ENCODE measurements at regions not wholly inside any gene's neighbourhood (a gene's known extent, or its start where the extent isn't known, plus 50 kb on each side); places are given as distances from the start of the nearest gene placed in this dataset.
"Not testable (repeated sequence)": the region's sequence is repeated elsewhere in the genome, so short reads cannot be mapped to it uniquely, and the experiment has no call there.

GRCh38 chr9:32881948-32882347, 98.6 kb downstream of the TMEM215 start:
- H3K4me3 ChIP-seq = no peak overlapping the region
- H3K27me3 ChIP-seq (replicated peaks in 1 of 7) = no peaks in the 10 kb centered on the region
- WGBS, 5 donors = 90 to 93% (median 91%) methylated on average over 10 of the region's 10 CpGs
- no peaks in the 10 kb centered on the region for H3K9me3 ChIP-seq
- no peaks in the 10 kb centered on the region for H3K4me1 ChIP-seq
- intact Hi-C loops (cut with DNase I; ENCODE audit: low total_unique reads) = no loop called here
- DNase-seq = no peak
- no peak for TF ChIP-seq POLR2A (IDR thresholded peaks at IDR 0.05)
- no peak for TF ChIP-seq POLR2AphosphoS5 (IDR thresholded peaks at IDR 0.05)
- no peak for TF ChIP-seq CTCF (IDR thresholded peaks at IDR 0.05 in 8 of 11, conservative IDR thresholded peaks at IDR 0.05 in 3 of 11)
- no peak overlapping the region for H3K27ac ChIP-seq
- no peaks in the 10 kb centered on the region for H3K36me3 ChIP-seq

GRCh38 chr9:32882705-32883104, 99.4 kb downstream of the TMEM215 start:
- DNase-seq = no peak
- WGBS, 5 donors = 12 to 70% (median 14%) methylated on average over 3 of the region's 3 CpGs
- Histone ChIP-seq H3K27ac (no peak overlapping the region), H3K36me3 (no peaks in the 10 kb centered on the region), H3K4me3 (no peak overlapping the region), H3K27me3 (replicated peaks in 1 of 7) (no peaks in the 10 kb centered on the region), H3K9me3 (no peaks in the 10 kb centered on the region), H3K4me1 (no peaks in the 10 kb centered on the region)
- intact Hi-C loops (cut with DNase I; ENCODE audit: low total_unique reads) = no loop called here
- no peak for TF ChIP-seq POLR2AphosphoS5 (IDR thresholded peaks at IDR 0.05)
- no peak for TF ChIP-seq CTCF (IDR thresholded peaks at IDR 0.05 in 8 of 11, conservative IDR thresholded peaks at IDR 0.05 in 3 of 11)
- no peak for TF ChIP-seq POLR2A (IDR thresholded peaks at IDR 0.05)

DNA sequence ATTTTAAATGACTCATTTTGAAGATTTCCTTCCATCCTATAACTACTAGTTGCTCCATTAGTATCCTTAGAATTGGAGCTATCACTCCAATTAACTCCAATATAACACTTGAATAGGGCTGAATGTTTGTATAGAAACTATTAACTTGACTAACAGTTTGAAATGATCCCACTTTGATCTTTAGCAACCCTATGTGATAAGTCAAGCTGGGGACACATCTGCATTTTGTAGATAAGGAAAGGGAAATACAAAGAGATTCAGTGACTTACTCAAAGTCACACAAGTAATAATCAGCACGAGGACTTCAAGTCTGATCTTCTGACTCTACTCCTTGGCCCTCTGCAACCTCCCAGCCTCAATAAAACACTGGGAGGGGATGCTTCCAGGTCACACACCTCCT, 101.1 kb downstream of the TMEM215 start:
- Histone ChIP-seq H3K27me3 (replicated peaks in 1 of 7) (no peaks in the 10 kb centered on the region), H3K4me1 (no peaks in the 10 kb centered on the region), H3K4me3 (no peak overlapping the region), H3K36me3 (no peaks in the 10 kb centered on the region), H3K27ac (no peak overlapping the region), H3K9me3 (no peaks in the 10 kb centered on the region)
- TF ChIP-seq POLR2AphosphoS5 (IDR thresholded peaks at IDR 0.05) (no peak), CTCF (IDR thresholded peaks at IDR 0.05 in 8 of 11, conservative IDR thresholded peaks at IDR 0.05 in 3 of 11) (no peak), POLR2A (IDR thresholded peaks at IDR 0.05) (no peak)
- DNase-seq = no peak
- intact Hi-C loops (cut with DNase I; ENCODE audit: low total_unique reads) = no loop called here
- WGBS, 5 donors = 3 to 46% (median 23%) methylated on average over 1 of the region's 1 CpG

- no peak for DNase-seq
- H3K4me3 ChIP-seq = no peak overlapping the region
- H3K4me1 ChIP-seq = no peaks in the 10 kb centered on the region
- no peak overlapping the region for H3K27ac ChIP-seq
- no peaks in the 10 kb centered on the region for H3K36me3 ChIP-seq
- H3K9me3 ChIP-seq = no peaks in the 10 kb centered on the region
- no peaks in the 10 kb centered on the region for H3K27me3 ChIP-seq (replicated peaks in 1 of 7)
- WGBS, 5 donors = 70 to 95% (median 92%) methylated on average over 4 of the region's 4 CpGs
- intact Hi-C loops (cut with DNase I; ENCODE audit: low total_unique reads) = no loop called here
- no peak for TF ChIP-seq POLR2AphosphoS5 (IDR thresholded peaks at IDR 0.05)
- no peak for TF ChIP-seq CTCF (IDR thresholded peaks at IDR 0.05 in 8 of 11, conservative IDR thresholded peaks at IDR 0.05 in 3 of 11)
- TF ChIP-seq POLR2A (IDR thresholded peaks at IDR 0.05) = no peak
These were observed 102.7 kb downstream of the TMEM215 start for GRCh38 chr9:32886021-32886420.

- peaks cover 0 to 13% (median 2%) of the 10 kb centered on the region in 8 donors for H3K9me3 ChIP-seq
- H3K27me3 ChIP-seq (replicated peaks in 1 of 7); H3K4me3 ChIP-seq; H3K27ac ChIP-seq; H3K4me1 ChIP-seq; DNase-seq; intact Hi-C loops (cut with DNase I; ENCODE audit: low total_unique reads); H3K36me3 ChIP-seq: not testable (repeated sequence)
- WGBS, 5 donors = 22 to 51% (median 40%) methylated on average over 3 of the region's 3 CpGs
These were observed 106.9 kb downstream of the APTX start for GRCh38 chr9:32894485-32894884.

Data from spleen (tissue), 11 donors.